Adipocyte (in vitro differentiated cells): ENCODE measurements at regions not wholly inside any gene's neighbourhood (a gene's known extent, or its start where the extent isn't known, plus 50 kb on each side); places are given as distances from the start of the nearest gene placed in this dataset.

ENCODE experiments used
- DNase-seq: peaks from one replicate; pipeline ENCODE4 v3.0.0-alpha.2; 2015; ENCODE audit warnings: low read depth
- H3K27me3 ChIP-seq: replicated peaks from 2 replicates; pipeline ENCODE4 v1.7.0; 2013; ENCODE audit warnings: mild to moderate bottlenecking, low read length, moderate library complexity; ENCODE audit not compliant: control insufficient read depth, insufficient read depth
- H3K36me3 ChIP-seq: 2 replicates; pipeline ENCODE4 v1.7.0; 2013; ENCODE audit warnings: low read length, mild to moderate bottlenecking, moderate library complexity; ENCODE audit not compliant: control insufficient read depth, insufficient read depth, severe bottlenecking
- H3K4me1 ChIP-seq: 2 replicates; pipeline ENCODE4 v1.7.0; 2013; ENCODE audit warnings: mild to moderate bottlenecking, low read length, moderate library complexity; ENCODE audit not compliant: control insufficient read depth, insufficient read depth
- H3K4me3 ChIP-seq: 2 replicates; pipeline ENCODE4 v1.7.0; 2013; ENCODE audit warnings: mild to moderate bottlenecking, low read length, moderate library complexity
- H3K9ac ChIP-seq: 2 replicates; pipeline ENCODE4 v1.7.0; 2013; ENCODE audit warnings: mild to moderate bottlenecking, low read length, moderate library complexity
- H3K9me3 ChIP-seq: 2 replicates; pipeline ENCODE4 v1.7.0; 2013; ENCODE audit warnings: mild to moderate bottlenecking, low read length, moderate library complexity; ENCODE audit not compliant: control insufficient read depth

- Histone ChIP-seq H3K4me1 (no peaks in the 10 kb centered on the region), H3K36me3 (no peaks in the 10 kb centered on the region), H3K4me3 (no peak overlapping the region), H3K9ac (no peak overlapping the region), H3K27me3 (no peaks in the 10 kb centered on the region), H3K9me3 (peaks cover 4% of the 10 kb centered on the region)
- DNase-seq = no peak
Observed at GRCh38 chr3:1600700-1601418, 497.8 kb upstream of the CNTN4 start.

GRCh38 chr3:1609416-1609815, 489.2 kb upstream of the CNTN4 start:
- Histone ChIP-seq H3K36me3 (no peaks in the 10 kb centered on the region), H3K27me3 (no peaks in the 10 kb centered on the region), H3K4me3 (no peak overlapping the region), H3K9ac (no peak overlapping the region), H3K4me1 (no peaks in the 10 kb centered on the region), H3K9me3 (no peaks in the 10 kb centered on the region)
- no peak for DNase-seq

DNA sequence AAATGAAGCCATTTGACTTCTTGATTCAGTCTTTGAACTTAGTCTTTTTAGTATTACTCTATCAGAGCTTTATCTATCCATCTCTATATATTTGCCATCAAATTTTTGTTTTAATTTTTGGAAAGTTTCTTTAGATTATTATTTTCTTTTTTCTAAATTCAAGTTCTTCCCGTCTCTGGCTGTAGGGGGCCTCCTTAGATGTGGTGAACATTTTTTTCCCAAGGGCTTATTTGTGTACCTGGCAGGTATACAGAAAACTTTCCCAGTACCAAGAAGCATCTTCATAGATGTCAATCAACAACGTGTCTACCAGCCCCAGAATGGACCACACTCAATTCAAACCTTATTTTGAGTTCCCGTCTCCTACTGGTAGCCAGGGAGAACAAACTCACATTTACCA, 486.8 kb upstream of the CNTN4 start:
- Histone ChIP-seq H3K9ac (no peak overlapping the region), H3K27me3 (no peaks in the 10 kb centered on the region), H3K36me3 (no peaks in the 10 kb centered on the region), H3K4me1 (no peaks in the 10 kb centered on the region), H3K9me3 (no peaks in the 10 kb centered on the region), H3K4me3 (no peak overlapping the region)
- DNase-seq = no peak

GRCh38 chr3:1613962-1614361, 484.7 kb upstream of the CNTN4 start:
- Histone ChIP-seq H3K4me3 (no peak overlapping the region), H3K9me3 (no peaks in the 10 kb centered on the region), H3K27me3 (no peaks in the 10 kb centered on the region), H3K4me1 (no peaks in the 10 kb centered on the region), H3K9ac (no peak overlapping the region), H3K36me3 (no peaks in the 10 kb centered on the region)
- no peak for DNase-seq

DNA sequence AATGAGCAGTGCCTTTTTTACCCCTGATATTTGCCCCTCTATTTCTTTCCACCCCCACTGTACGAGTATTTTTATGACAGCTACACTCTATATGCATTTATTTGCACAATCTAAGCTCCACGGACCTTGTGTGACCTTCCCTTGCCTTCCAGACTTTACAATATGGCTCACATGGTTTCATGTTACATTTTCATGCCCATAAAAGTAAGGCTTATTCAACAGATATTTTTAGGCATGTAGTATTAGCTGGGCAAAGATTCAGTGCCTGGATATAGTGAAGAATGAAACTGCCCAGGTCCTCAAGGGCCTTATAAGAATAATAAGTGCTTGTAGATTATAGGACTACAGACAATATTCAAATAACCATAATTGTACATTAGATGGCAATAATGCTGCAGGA, 481.9 kb upstream of the CNTN4 start:
- DNase-seq = no peak
- no peaks in the 10 kb centered on the region for H3K4me1 ChIP-seq
- no peaks in the 10 kb centered on the region for H3K27me3 ChIP-seq
- no peaks in the 10 kb centered on the region for H3K9me3 ChIP-seq
- H3K36me3 ChIP-seq = no peaks in the 10 kb centered on the region
- no peak overlapping the region for H3K4me3 ChIP-seq
- no peak overlapping the region for H3K9ac ChIP-seq

DNA sequence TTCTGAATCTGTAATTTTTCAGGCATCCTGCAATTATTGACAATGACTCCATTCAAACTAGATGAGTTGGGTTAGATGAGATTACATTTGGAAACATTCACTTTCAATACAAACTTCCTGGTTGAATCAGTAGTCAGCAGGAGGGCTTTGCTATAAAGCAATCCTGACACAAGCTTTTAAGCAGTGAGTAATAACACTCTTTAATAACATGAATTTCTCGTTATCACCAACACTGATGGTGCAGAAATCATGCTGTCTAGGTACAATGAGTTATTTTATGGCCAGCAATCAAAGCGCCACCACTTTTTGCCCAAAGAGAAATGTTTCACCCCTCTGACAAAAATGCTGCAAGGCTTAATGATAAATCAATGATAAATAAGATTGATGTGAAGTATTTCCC, 474.8 kb upstream of the CNTN4 start:
- Histone ChIP-seq H3K9ac (no peak overlapping the region), H3K4me1 (no peaks in the 10 kb centered on the region), H3K9me3 (peaks cover 5% of the 10 kb centered on the region), H3K27me3 (no peaks in the 10 kb centered on the region), H3K4me3 (no peak overlapping the region), H3K36me3 (no peaks in the 10 kb centered on the region)
- DNase-seq = no peak

DNA sequence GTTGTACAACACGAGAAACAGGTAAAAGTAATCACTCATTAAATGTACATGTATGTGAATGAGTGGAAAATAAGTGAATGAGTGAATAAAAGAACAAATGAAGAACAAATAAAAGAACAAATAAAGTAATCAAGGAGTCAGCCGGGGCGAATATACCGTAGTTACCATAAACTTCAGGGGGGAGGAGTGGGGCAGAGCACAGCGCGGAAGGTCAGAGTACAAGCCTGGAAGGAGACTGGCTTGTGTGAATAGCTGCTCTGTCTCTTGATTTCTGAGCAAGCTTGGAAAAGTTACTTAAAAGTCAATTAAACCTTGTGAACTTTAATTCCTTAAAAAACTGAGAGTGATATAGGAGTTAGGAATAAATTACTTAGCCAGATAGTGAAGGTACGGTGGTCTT, 466.5 kb upstream of the CNTN4 start:
- Histone ChIP-seq H3K9ac (no peak overlapping the region), H3K27me3 (no peaks in the 10 kb centered on the region), H3K9me3 (peaks cover under 1% of the 10 kb centered on the region), H3K4me3 (no peak overlapping the region), H3K36me3 (no peaks in the 10 kb centered on the region), H3K4me1 (no peaks in the 10 kb centered on the region)
- no peak for DNase-seq

DNA sequence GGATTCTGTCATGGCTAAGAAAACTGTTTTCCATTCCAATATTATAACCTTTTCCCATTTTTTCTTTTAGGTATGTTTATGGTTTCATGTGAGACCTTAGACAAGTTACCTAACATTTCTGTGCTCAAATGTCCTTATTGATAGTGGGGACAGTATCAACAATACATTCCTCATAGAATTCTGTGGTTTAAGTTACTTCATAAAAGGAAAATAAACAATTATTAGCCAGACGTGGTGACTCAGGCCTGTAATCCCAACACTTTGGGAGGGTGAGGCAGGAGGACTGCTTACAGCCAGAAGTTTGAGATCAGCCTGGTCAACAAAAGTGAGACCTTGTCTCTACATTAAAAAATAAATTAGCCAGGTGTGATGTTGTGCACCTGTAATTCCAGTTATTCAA, 436.8 kb upstream of the CNTN4 start:
- H3K4me3 ChIP-seq = no peak overlapping the region
- H3K9me3 ChIP-seq = no peaks in the 10 kb centered on the region
- DNase-seq = no peak
- no peak overlapping the region for H3K9ac ChIP-seq
- no peaks in the 10 kb centered on the region for H3K4me1 ChIP-seq
- no peaks in the 10 kb centered on the region for H3K27me3 ChIP-seq
- H3K36me3 ChIP-seq = no peaks in the 10 kb centered on the region

- Histone ChIP-seq H3K27me3 (no peaks in the 10 kb centered on the region), H3K4me3 (no peak overlapping the region), H3K36me3 (no peaks in the 10 kb centered on the region), H3K9ac (no peak overlapping the region), H3K4me1 (no peaks in the 10 kb centered on the region), H3K9me3 (no peaks in the 10 kb centered on the region)
- DNase-seq = no peak
Observed at GRCh38 chr3:1664266-1664665, 434.4 kb upstream of the CNTN4 start.

DNA sequence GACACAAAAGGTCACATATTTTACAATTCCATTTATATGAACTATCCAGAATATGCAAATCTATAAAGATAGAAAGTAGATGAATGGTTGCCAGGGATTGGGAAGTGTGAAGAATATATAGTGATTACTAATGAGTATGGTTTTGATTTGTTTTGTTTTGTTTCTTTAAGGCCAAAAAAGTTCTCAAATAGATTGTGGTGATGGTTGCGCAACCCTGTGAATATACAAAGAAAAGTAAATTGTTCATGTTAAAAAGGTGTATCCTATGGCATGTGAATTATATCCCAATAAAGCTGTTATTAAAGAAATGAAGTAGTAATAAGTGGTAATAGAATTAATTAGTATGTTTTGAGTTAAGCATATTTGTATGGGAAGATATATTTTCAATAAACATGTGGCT, 431.8 kb upstream of the CNTN4 start:
- Histone ChIP-seq H3K4me1 (no peaks in the 10 kb centered on the region), H3K9me3 (no peaks in the 10 kb centered on the region), H3K9ac (no peak overlapping the region), H3K4me3 (no peak overlapping the region), H3K27me3 (no peaks in the 10 kb centered on the region), H3K36me3 (no peaks in the 10 kb centered on the region)
- DNase-seq = no peak

DNA sequence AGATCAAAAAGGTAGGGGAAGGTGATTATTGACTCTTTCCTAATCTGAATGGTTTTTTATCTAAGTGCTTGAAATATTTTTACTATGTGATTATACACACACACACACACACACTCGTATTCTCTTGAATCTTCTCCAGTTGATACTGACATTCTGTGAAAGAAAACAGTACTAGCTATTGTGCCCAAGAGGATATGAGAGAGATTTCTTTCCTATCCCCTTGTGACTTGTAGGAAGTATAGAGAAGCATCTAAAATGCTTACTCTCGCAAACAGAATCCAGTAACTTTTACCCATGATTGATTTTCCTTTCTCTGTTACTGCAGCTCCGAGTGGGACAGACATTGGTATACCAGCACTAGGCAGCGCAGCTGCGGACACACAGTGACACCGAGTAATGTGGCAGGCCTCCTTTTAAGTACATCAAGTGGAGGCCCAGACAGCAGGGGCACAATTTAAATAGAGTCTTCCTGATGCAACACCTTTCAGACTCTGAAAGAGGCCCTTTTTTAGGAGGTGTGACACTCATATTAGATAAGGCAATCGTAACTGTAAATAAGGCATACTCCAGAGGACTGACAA, 421.0 kb upstream of the CNTN4 start:
- H3K9me3 ChIP-seq = peaks cover 3% of the 10 kb centered on the region
- H3K4me1 ChIP-seq = no peaks in the 10 kb centered on the region
- H3K27me3 ChIP-seq = no peaks in the 10 kb centered on the region
- H3K9ac ChIP-seq = no peak overlapping the region
- no peaks in the 10 kb centered on the region for H3K36me3 ChIP-seq
- no peak overlapping the region for H3K4me3 ChIP-seq
- no peak for DNase-seq

DNA sequence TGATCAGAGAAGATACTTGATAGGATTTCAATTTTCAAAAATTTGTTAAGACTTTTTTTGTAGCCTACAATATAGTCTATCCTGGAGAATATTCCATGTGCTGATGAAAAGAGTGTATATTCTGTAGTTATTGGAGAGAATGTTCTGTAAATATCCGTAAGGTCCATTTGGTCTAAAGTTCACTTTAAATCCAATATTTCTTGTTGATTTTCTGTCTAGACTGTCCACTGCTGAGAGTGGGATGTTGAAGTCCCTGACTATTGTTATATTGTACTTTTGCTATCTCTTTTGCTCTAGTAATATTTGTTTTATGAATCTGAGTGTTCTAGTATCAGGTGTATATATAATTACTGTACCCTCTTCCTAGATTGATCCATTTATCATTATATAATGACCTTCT, 406.2 kb upstream of the CNTN4 start:
- Histone ChIP-seq H3K27me3 (no peaks in the 10 kb centered on the region), H3K36me3 (no peaks in the 10 kb centered on the region), H3K4me3 (no peak overlapping the region), H3K4me1 (no peaks in the 10 kb centered on the region), H3K9ac (no peak overlapping the region), H3K9me3 (peaks cover 2% of the 10 kb centered on the region)
- no peak for DNase-seq
